ENCODE measurements at regions not wholly inside any gene's neighbourhood (a gene's known extent, or its start where the extent isn't known, plus 50 kb on each side); places are given as distances from the start of the nearest gene placed in this dataset.

- no peak for TF ChIP-seq HNF4A (conservative IDR thresholded peaks at IDR 0.05)
- no peak for TF ChIP-seq CTCF (IDR thresholded peaks at IDR 0.05; ENCODE audit: low read depth, low read length, missing input control)
- TF ChIP-seq JUND (IDR thresholded peaks at IDR 0.05), result no peak
- TF ChIP-seq REST (IDR thresholded peaks at IDR 0.05), result no peak
- TF ChIP-seq MAX (IDR thresholded peaks at IDR 0.05), result no peak
- TF ChIP-seq RAD21 (IDR thresholded peaks at IDR 0.05), result no peak
- TF ChIP-seq EGR1 (IDR thresholded peaks at IDR 0.05; ENCODE audit: low read depth in 2 of 2), result no peak
- TF ChIP-seq YY1 (IDR thresholded peaks at IDR 0.05), result no peak
- no peak for TF ChIP-seq ZBTB33 (IDR thresholded peaks at IDR 0.05)
- TF ChIP-seq GABPA (IDR thresholded peaks at IDR 0.05 in 1 of 2, conservative IDR thresholded peaks at IDR 0.05 in 1 of 2), result no peak
- no peak for TF ChIP-seq FOXA1 (IDR thresholded peaks at IDR 0.05)
- no peak for TF ChIP-seq TAF1 (conservative IDR thresholded peaks at IDR 0.05)
- TF ChIP-seq SP1 (IDR thresholded peaks at IDR 0.05), result no peak
Measured at GRCh38 chr3:96410006-96410730, 404.2 kb upstream of the EPHA6 start.
